K562 (cell line): ENCODE measurements at regions not wholly inside any gene's neighbourhood (a gene's known extent, or its start where the extent isn't known, plus 50 kb on each side); places are given as distances from the start of the nearest gene placed in this dataset.

Experiments
- ATAC-seq: fragments of 200-7000 bp; cut with Tn5 transposase; 3 replicates; pipeline ENCODE4 v1.9.1; 2020; ENCODE audit warnings: moderate library complexity
- BruUV-seq: library from RNA; stranded (reverse); fragments of 400-500 nt; replicated peaks from 2 replicates; lab custom pipeline; 2021; lab: Mats Ljungman, UMichigan
- CTCF ChIA-PET: fragments of 300-600 bp; formaldehyde crosslinking; extraction: SDS; loops from one replicate; lab custom pipeline; 2021; ENCODE audit warnings: low intra/inter-chr PET ratio; lab: Yijun Ruan, JAX
- POLR2A ChIA-PET: fragments of 300-600, 350-650 bp; sonication (Branson Sonifier 250); formaldehyde crosslinking; extraction: SDS; loops from one replicate; lab custom pipeline; 2021; ENCODE audit warnings: antibody characterized with exemption, inconsistent platforms; lab: Yijun Ruan, JAX
- DNase-seq, 4 experiments: peaks; one replicate each; pipeline versions ENCODE4 v3.0.0 to v3.0.0-alpha.2; 2011 to 2018; ENCODE audit warnings: low spot score in 3 of 4, mixed read lengths in 3 of 4; ENCODE audit errors: extremely low read depth in 1 of 4
- FAIRE-seq: peaks from 2 replicates; lab custom pipeline; 2011; peaks lifted over from hg19 to GRCh38; lab: Jason Lieb, UNC
- H2AFZ ChIP-seq: 2 replicates; pipeline ENCODE4 v1.6.0; 2011; ENCODE audit warnings: low read depth, low read length, control low read depth, inconsistent platforms
- H3K27ac ChIP-seq: fragments of 200-600 bp; 3 replicates; pipeline ENCODE4 v1.8.0; 2011; ENCODE audit warnings: low read depth, mild to moderate bottlenecking, control low read depth, inconsistent platforms, low read length, moderate library complexity, mixed read lengths; ENCODE audit errors: extremely low read depth
- H3K27me3 ChIP-seq, 2 experiments: fragments of 300-600 bp in 1 of 2; 2 replicates in 1 of 2; 3 replicates in 1 of 2; pipeline versions ENCODE4 v1.6.0 to v1.8.0; 2011; ENCODE audit warnings: inconsistent platforms in 2 of 2, low read length in 2 of 2, mild to moderate bottlenecking in 1 of 2, mixed read lengths in 1 of 2, moderate library complexity in 1 of 2; ENCODE audit not compliant: control insufficient read depth in 2 of 2, insufficient read depth in 2 of 2
- H3K36me3 ChIP-seq: fragments of 300-600 bp; 3 replicates; pipeline ENCODE4 v1.8.0; 2011; ENCODE audit warnings: mild to moderate bottlenecking, low read length, inconsistent platforms; ENCODE audit not compliant: control insufficient read depth, insufficient read depth
- H3K4me1 ChIP-seq, 2 experiments: fragments of 200-600 bp in 1 of 2; replicated peaks in 1 of 2; 2 replicates in 1 of 2; 3 replicates in 1 of 2; pipeline versions ENCODE4 v1.5.1 to v1.8.0; 2011; ENCODE audit warnings: inconsistent platforms in 2 of 2, low read length in 2 of 2, mild to moderate bottlenecking in 1 of 2, mixed read lengths in 1 of 2, moderate library complexity in 1 of 2; ENCODE audit not compliant: control insufficient read depth in 2 of 2, insufficient read depth in 2 of 2
- H3K4me2 ChIP-seq: 2 replicates; pipeline ENCODE4 v1.6.1; 2011; ENCODE audit warnings: low read length, control low read depth, inconsistent platforms, mixed read lengths; ENCODE audit not compliant: insufficient read depth
- H3K4me3 ChIP-seq: fragments of 200-600 bp; sonication (generic), shearing (Covaris generic); 2 replicates; pipeline ENCODE4 v1.5.1; 2016; ENCODE audit warnings: control low read depth, inconsistent platforms
- H3K79me2 ChIP-seq: fragments of 200-600 bp; 3 replicates; pipeline ENCODE4 v1.8.0; 2011; ENCODE audit warnings: low read length, inconsistent platforms; ENCODE audit not compliant: control insufficient read depth, insufficient read depth
- H3K9ac ChIP-seq, 2 experiments: 2 replicates each; pipeline versions ENCODE4 v1.6.0 to v1.6.1; 2011; ENCODE audit warnings: low read depth in 2 of 2, low read length in 2 of 2, control low read depth in 1 of 2, inconsistent platforms in 1 of 2, mild to moderate bottlenecking in 1 of 2, mixed read lengths in 1 of 2; ENCODE audit not compliant: insufficient read depth in 1 of 2
- H3K9me1 ChIP-seq: one replicate; pipeline ENCODE4 v1.6.0; 2011; ENCODE audit warnings: inconsistent platforms, mild to moderate bottlenecking, low read length, moderate library complexity; ENCODE audit not compliant: control insufficient read depth, insufficient read depth
- H3K9me3 ChIP-seq: replicated peaks from 2 replicates; pipeline ENCODE4 v1.5.1; 2011; ENCODE audit warnings: low read depth, low read length, inconsistent platforms; ENCODE audit not compliant: control insufficient read depth, insufficient read depth
- H4K20me1 ChIP-seq: replicated peaks from 2 replicates; pipeline ENCODE4 v1.6.1; 2011; ENCODE audit warnings: low read length, inconsistent platforms, mixed read lengths; ENCODE audit not compliant: control insufficient read depth, insufficient read depth
- ATF1 ChIP-seq, 2 experiments: fragments of 450-650 bp in 1 of 2; IDR thresholded peaks; 2 replicates each; pipeline ENCODE4 v1.6.1; 2016; ENCODE audit warnings: missing compliant biosample characterization in 1 of 2, missing genetic modification characterization in 1 of 2
- UBTF ChIP-seq, 2 experiments: IDR thresholded peaks; 2 replicates each; pipeline ENCODE4 v1.6.1; 2012; ENCODE audit warnings: improper control_type of control experiment in 2 of 2, low read depth in 2 of 2, low read length in 2 of 2, borderline replicate concordance in 1 of 2
- WHSC1 ChIP-seq: IDR thresholded peaks from one replicate; pipeline ENCODE4 v1.6.1; 2012; ENCODE audit warnings: low read length, control low read depth, inconsistent platforms
- WGBS: fragments of 100-300 bp; shearing (Covaris generic); methylation state at CpG from one replicate; pipeline ENCODE4 v1.1.6; 2016; ENCODE audit warnings: low coverage, mixed read lengths; ENCODE audit not compliant: insufficient coverage; ENCODE audit errors: missing lambda C conversion rate; 5-methylcytosine and 5-hydroxymethylcytosine counted together
- in situ Hi-C: fragments of 300-500 bp; cut with MboI; formaldehyde crosslinking; loops from 4 replicates; pipeline ENCODE4 v1.15.0; 2018; ENCODE audit warnings: inconsistent platforms, mixed read lengths
- intact Hi-C: fragments of 100-400 bp; cut with micrococcal nuclease; formaldehyde crosslinking; loops from 2 replicates; pipeline ENCODE4 v1.14.2; 2022

- no peak for ATAC-seq
- POLR2A ChIA-PET: no interaction called here
- no peaks in the 10 kb centered on the region for H3K27me3 ChIP-seq
- no peak for TF ChIP-seq UBTF (IDR thresholded peaks at IDR 0.05; ENCODE audit: borderline replicate concordance in 1 of 2, low read depth in 2 of 2, low read length in 2 of 2)
- no peak for TF ChIP-seq ATF1 (CRISPR knock-in tag; IDR thresholded peaks at IDR 0.05)
- no peak for TF ChIP-seq ATF1 (tag; IDR thresholded peaks at IDR 0.05)
- TF ChIP-seq WHSC1: no peak
- no peak for DNase-seq
- in situ Hi-C loops (no loop called here), intact Hi-C loops (no loop called here)
- H3K4me3 ChIP-seq: no peak overlapping the region
- H3K9me3 ChIP-seq: no peaks in the 10 kb centered on the region
- H3K4me2 ChIP-seq: no peak overlapping the region
- no peaks in the 10 kb centered on the region for H3K36me3 ChIP-seq
- BruUV-seq: no TSS peak
- no peaks in the 10 kb centered on the region for H3K4me1 ChIP-seq
- H2AFZ ChIP-seq: no peak overlapping the region
- no peak for FAIRE-seq
- H3K27ac ChIP-seq: no peak overlapping the region
- no peaks in the 10 kb centered on the region for H4K20me1 ChIP-seq
- H3K9ac ChIP-seq: no peak overlapping the region
- CTCF ChIA-PET: no interaction called here
- H3K79me2 ChIP-seq: no peaks in the 10 kb centered on the region
- WGBS: 2% methylated on average over 5 of the region's 5 CpGs
- no peaks in the 10 kb centered on the region for H3K9me1 ChIP-seq
Measured at GRCh38 chr3:102141096-102141927, 292.0 kb downstream of the NFKBIZ start.
